Globus pallidus (tissue), 1 donor: ENCODE measurements at regions not wholly inside any gene's neighbourhood (a gene's known extent, or its start where the extent isn't known, plus 50 kb on each side); places are given as distances from the start of the nearest gene placed in this dataset.

Experiments used
- DNase-seq: peaks from one replicate; pipeline ENCODE4 v3.0.0-alpha.2; 2015; ENCODE audit warnings: low spot score

DNA sequence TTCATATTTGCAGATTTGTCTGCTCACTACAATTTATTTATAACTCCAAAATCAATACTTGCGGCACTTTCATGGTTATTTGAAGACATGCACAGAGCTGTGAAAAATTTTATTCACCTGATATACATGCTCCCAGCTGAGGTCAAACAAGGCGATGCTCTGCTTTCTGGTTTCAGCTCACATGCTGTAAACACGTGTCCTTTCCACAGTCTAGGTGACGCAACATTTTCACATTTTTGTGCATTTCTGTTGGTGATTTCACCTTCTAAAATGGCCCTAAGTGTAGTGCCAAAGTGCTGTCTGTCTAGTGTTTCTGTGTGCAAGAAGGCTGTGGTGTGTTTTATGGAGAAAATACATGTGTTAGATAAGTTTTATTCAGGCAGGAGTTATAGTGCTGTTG lies 650.5 kb downstream of the RNF144B start:
- no peak for DNase-seq

GRCh38 chr6:19039287-19039686 lies 652.1 kb downstream of the RNF144B start:
- DNase-seq = no peak

GRCh38 chr6:19041906-19042305 lies 654.8 kb downstream of the RNF144B start:
- no peak for DNase-seq

DNA sequence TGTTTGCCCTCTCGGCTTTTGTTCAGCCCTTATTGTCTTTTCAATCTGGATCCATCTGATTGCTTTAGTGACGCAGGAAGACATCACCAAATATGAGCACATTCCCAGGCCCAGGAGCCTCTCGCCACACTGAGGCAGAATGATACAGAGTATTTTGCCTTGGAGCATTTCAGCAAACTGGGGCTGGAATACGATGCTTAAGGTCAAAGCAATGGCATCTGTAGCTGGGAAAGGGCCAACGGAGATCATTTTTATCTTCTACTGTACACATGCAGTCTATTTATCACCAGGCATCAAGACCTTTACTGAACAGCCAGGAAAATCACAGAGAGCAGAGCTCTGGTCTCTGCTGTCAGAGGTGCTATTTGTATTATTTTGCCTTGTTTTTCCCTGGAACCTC lies 655.3 kb downstream of the RNF144B start:
- no peak for DNase-seq

DNA sequence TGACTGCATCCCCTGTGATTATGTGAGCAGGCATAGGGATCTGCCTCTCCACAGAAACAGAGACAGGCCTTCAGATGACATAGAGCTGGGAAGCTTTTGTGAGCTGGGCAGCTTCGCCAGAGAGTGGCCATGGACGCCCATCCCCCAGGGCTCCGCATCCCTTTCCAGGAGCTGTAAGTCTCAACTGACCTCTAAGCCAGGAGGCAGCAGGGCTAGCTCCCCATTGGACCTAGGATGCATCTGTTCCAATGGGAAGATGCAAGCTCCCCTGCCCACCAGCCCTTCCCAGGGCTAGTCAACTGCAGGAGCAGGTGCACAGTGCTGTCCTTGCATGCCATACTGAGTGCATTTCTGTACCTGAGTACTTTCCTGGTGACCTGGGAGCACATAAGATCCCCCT lies 663.6 kb downstream of the RNF144B start:
- DNase-seq = no peak

DNA sequence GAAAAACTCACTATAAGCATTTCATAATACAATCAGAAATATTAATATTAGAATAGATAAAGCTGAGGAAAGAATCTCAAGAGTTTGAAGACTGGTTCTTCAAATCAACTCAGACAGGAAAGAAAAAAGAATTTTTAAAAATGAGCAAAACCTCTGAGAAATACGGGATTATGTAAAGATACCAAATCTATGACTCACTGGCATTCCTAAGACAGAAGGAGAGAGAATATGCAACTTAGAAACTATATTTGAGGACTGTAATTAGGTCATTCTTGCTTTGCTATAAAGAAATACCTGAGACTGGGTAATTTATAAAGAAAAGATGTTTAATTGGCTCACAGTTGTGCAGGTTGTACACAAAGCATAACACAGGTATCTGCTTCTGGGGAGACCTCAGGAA lies 665.1 kb downstream of the RNF144B start:
- DNase-seq = no peak

DNA sequence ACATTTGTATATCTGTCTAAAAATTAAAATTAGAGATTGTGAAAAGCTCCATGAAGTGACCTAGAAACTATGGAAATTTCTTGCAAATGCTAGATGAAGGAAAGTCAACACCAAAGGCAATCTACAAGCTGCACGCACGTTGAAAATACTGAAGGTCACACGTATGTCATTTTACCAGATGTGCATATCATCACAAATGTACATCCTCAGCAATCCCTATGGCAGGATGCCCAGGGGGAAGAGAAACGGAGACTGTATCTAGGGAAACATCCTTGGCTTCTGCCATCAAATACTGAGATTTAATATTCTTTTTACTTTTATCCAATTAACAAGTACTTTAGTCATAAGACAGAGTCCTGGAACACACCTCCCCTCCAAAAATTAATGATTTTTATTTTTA lies 672.0 kb downstream of the RNF144B start:
- DNase-seq = no peak

DNA sequence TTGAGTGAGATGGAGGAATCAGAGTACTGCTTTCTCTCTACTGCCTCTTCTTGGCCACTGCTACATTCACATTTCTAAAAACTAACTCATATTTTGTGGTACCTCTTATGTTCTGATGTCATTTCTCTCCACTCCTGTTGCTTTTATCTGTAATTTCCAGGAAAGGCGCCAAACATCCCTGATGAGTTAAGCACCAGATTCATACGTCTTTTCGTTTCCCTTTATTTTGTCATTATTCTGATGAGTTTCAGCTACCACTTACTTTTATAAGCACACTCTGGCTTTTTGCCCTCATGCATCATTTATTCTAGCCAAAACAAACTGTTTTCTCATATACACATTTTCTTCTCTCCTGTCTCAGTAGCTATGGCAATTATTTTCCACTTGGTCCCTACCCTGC lies 680.0 kb downstream of the RNF144B start:
- no peak for DNase-seq

DNA sequence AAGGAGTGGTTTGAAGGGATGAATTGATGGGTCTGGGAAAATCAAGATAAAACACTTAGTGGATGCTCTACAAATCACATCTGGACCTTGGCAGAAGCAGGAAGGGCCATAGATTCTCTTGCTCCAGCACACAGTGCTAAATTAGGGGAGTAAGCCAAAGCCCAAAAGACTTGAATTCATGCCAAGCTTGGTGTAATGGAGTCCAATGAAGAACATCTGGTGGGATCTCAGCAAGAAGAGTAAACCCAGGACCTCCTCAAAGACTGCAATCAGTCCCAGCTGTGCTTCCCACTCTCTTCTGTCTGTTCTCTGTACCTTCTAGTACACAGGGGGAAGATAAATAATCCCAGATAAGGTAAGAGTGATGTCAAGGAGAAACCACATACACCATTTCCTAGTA lies 683.4 kb downstream of the RNF144B start:
- no peak for DNase-seq

GRCh38 chr6:19083801-19084200 lies 696.7 kb downstream of the RNF144B start:
- DNase-seq = no peak

DNA sequence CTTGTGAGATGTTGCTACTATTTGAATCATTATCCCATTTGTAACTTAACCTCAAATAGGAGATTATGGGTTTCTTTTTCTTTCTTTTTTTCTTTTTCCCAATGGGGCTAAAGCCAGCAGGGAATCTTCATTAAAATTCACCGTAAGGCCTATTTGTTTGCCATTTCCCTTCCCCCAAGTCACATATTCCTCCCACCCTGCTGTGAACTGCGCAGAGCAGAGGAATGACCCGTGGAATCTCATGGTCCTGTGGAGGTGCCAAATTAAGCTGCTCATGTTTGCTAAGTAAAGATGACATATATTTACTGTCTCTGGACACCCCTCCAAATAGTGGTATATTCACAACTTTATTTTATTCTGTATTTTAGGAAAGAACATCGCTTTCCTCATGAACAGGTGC lies 699.3 kb downstream of the RNF144B start:
- no peak for DNase-seq

GRCh38 chr6:19087296-19087695 lies 700.1 kb downstream of the RNF144B start:
- DNase-seq = no peak

- DNase-seq = no peak
These were observed 700.7 kb downstream of the RNF144B start for GRCh38 chr6:19087897-19088296.

GRCh38 chr6:19100752-19101151 lies 713.6 kb downstream of the RNF144B start:
- no peak for DNase-seq

DNA sequence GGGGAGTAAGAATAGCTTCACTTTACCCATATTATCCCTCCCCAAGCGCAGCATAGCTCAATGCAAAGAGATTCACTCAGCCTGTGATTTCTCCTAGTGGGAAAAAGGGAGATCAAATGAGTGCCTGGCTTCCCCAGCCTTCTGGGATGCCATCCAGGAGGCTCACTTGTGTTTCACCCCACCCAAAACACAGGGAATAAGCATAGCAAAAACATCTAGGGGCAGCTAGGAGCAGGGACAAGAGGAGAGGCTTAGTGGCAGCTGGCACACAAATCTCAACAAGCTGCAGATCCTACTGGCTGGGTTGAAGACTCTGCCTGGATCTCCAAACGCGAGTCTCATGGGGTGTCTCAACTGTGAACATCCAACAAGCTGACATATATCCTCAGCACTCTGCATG lies 715.8 kb downstream of the RNF144B start:
- DNase-seq = no peak

DNA sequence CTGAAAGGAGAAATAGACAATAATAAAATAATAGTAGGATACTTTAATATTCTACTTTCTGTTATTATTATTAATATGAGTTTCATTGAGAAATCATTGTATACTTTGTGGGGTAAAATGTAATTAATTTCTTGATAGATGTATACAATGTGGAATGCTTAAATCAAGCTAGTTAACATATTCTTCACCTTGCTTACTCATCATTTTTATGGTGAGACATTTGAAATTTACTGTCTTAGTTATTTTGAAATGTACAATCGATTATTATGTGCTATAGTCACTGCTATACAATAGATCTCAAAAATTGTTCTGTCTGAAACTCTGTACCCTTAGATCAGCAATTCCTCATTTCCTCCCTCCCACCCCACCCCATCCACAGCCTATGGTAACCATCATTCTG lies 720.3 kb downstream of the RNF144B start:
- DNase-seq = no peak

- DNase-seq = no peak
These were observed 715.6 kb upstream of the ID4 start for GRCh38 chr6:19121521-19121920.

DNA sequence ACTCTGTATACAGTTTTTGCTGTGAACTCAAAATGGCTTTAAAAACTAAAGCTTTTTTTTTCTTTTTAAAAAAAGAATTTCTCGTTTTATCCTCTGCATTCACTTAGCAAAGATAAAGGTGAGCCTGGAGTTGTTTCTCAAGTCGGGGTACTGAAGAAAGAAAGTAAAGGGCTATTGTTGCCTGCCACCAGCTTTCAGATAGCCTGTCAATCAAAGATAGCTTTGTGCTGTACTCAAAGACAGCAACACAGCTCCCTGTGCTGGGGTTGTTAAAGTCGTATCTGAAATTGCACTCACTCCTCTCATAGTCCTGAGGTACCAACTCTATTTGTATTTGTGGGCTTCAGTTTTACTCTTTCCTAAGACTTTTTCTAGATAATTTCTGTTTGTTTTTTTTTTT lies 710.1 kb upstream of the ID4 start:
- no peak for DNase-seq

- no peak for DNase-seq
These were observed 708.5 kb upstream of the ID4 start for GRCh38 chr6:19128701-19129100.

DNA sequence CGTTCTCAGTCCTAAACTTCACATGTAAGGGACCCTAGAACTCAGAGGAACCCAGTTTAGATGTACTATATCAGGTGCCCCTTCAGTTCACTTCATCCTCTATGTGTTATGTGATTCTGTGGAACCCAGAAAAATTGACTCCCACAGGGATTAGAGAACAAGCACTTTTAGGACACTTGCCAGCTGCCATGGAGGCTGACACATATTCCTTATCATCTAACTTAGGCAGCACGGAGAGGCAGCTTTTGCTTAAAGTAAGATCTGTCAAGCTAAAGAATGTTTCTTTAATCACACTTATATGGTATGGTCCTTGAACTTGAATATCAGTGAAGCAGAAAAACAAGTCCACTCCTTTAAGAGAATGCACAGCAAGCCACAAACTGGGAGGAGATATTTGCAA lies 701.5 kb upstream of the ID4 start:
- no peak for DNase-seq

GRCh38 chr6:19137505-19137904 lies 699.7 kb upstream of the ID4 start:
- DNase-seq = no peak

DNA sequence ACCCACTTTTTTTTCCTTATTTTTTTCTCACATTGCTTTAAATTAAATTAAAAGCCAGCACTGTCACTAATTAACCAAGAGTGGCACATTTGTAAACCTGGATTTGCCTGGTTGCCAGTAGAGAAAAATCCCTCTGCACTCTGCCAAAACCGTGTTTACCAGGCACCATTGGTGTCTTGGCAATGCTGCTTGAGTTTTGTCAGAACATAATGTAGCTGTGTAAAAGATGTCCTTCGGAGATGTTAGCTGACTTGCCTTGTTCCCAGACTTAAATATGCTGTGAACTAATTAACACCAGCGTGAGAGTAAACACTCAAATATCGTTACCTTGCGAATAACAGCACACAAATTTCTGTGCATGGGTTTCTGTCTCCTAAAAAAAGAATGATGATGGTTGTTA lies 694.9 kb upstream of the ID4 start:
- DNase-seq = no peak

DNA sequence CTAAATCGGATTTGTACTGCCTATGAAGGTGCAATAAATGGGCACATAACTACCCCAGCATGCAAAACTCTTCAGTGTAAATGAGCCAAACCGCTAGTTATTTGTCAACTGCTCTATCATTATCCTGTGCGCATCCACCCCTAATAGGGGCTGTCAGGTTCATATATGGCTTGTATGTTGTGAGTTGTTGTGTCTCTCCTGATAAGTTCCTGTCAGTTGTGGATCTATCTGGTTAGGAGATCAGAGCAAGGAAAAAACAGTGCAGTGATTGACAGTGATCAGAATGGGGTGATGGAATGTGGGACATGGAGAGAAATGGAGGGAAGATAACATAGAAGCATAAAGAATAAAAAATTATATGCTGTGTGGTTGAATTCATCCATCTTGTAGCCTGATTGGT lies 686.9 kb upstream of the ID4 start:
- DNase-seq = no peak

- DNase-seq = no peak
These were observed 683.7 kb upstream of the ID4 start for GRCh38 chr6:19153270-19153980.

DNA sequence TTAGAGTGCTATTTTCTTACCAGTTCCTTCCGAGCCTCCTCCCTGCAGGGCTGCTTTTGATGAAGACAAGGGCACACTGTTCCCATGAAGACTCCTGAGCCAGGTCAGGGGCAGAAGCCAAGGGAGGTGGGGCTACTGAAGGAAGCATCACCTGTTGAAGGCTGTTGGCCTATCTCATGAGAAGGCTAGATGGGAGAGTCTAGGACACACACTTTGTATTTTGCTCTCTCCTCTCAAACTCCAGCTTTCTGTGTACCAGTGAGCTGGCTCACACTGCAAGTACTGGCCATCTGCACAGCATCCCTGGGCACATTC lies 683.2 kb upstream of the ID4 start:
- no peak for DNase-seq
